Lung (tissue), 11 donors: ENCODE measurements at regions not wholly inside any gene's neighbourhood (a gene's known extent, or its start where the extent isn't known, plus 50 kb on each side); places are given as distances from the start of the nearest gene placed in this dataset.

Source experiments
- ATAC-seq: fragments of 200-7000 bp; cut with Tn5 transposase; one replicate; pipeline ENCODE4 v1.9.1; 2020; ENCODE audit warnings: moderate number of reproducible peaks; ENCODE audit not compliant: insufficient read depth, low FRiP score
- DNase-seq, 3 donors: peaks; one replicate each; pipeline ENCODE4 v3.0.0-alpha.2; 2013 to 2017
- H3K27ac ChIP-seq, 2 donors: one replicate each; pipeline ENCODE4 v1.5.1; 2013; ENCODE audit warnings: mild to moderate bottlenecking in 2 of 2, moderate library complexity in 2 of 2, control low read depth in 1 of 2, inconsistent platforms in 1 of 2, low read depth in 1 of 2, low read length in 1 of 2
- H3K27me3 ChIP-seq, 3 donors: one replicate each; pipeline ENCODE4 v1.5.1; 2013; ENCODE audit warnings: low read length in 2 of 3; ENCODE audit not compliant: control insufficient read depth in 3 of 3, insufficient read depth in 3 of 3
- H3K36me3 ChIP-seq, 4 donors: one replicate each; pipeline ENCODE4 v1.5.1; 2013; ENCODE audit warnings: low read length in 4 of 4, mild to moderate bottlenecking in 1 of 4, moderate library complexity in 1 of 4; ENCODE audit not compliant: control insufficient read depth in 4 of 4, insufficient read depth in 4 of 4
- H3K4me1 ChIP-seq, 5 donors: one replicate each; pipeline ENCODE4 v1.5.1; 2013; ENCODE audit warnings: low read length in 5 of 5, mild to moderate bottlenecking in 2 of 5, moderate library complexity in 1 of 5; ENCODE audit not compliant: control insufficient read depth in 5 of 5, insufficient read depth in 5 of 5
- H3K4me3 ChIP-seq: one replicate; pipeline ENCODE4 v1.5.1; 2013; ENCODE audit warnings: mild to moderate bottlenecking, control low read depth, moderate library complexity
- H3K9ac ChIP-seq, 2 donors: one replicate each; pipeline ENCODE4 v1.5.1; 2013; ENCODE audit warnings: low read length in 2 of 2, control low read depth in 1 of 2; ENCODE audit not compliant: insufficient read depth in 1 of 2
- H3K9me3 ChIP-seq, 4 donors: one replicate each; pipeline ENCODE4 v1.5.1; 2013; ENCODE audit warnings: low read length in 3 of 4, mild to moderate bottlenecking in 1 of 4, moderate library complexity in 1 of 4; ENCODE audit not compliant: control insufficient read depth in 4 of 4, insufficient read depth in 3 of 4
- WGBS, 2 donors: extraction: QIAGEN DNeasy Blood & Tissue Kit; methylation state at CpG; one replicate each; pipeline ENCODE4 v1.1.7; 2013; 5-methylcytosine and 5-hydroxymethylcytosine counted together
- TF ChIP-seq, protein P1 (sequence below): IDR thresholded peaks from 2 replicates; pipeline ENCODE4 v1.5.1; 2012; ENCODE audit warnings: mild to moderate bottlenecking; ENCODE audit errors: control extremely low read depth, extremely low read depth
- donor health status: control.
- donor health status: control.
- donor health status: Bipolar disorder and iron deficiency.
- donor health status: healthy.
- donor health status: DM: yes; HTN: yes; CAD: no.

DNA sequence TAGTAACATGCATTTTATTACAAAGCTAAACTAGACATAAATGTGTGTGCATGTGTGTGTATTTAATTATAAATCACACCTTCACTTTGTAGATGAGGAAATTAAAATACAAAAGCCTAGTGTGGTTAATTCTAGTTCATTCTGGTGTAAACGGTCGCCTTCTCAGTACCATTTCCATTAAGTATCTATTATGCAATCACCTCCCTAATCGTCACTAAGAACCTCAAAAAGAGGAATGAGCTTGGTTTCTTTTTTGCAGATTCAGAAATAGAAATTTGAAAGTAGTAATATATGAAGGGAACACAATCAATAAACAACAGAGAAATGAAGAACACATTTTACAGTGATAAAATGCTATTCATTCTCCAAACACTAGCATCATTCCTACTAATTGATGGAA lies 233.2 kb downstream of the ZBBX start:
- Histone ChIP-seq H3K36me3 (no peaks in the 10 kb centered on the region), H3K27ac (no peak overlapping the region), H3K4me3 (no peak overlapping the region), H3K4me1 (no peaks in the 10 kb centered on the region), H3K27me3 (no peaks in the 10 kb centered on the region), H3K9me3 (no peaks in the 10 kb centered on the region), H3K9ac (no peak overlapping the region)
- 36 to 54% methylated on average over 3 of the region's 3 CpGs for WGBS, 2 donors
- no peak for DNase-seq
- TF ChIP-seq, protein P1, sequence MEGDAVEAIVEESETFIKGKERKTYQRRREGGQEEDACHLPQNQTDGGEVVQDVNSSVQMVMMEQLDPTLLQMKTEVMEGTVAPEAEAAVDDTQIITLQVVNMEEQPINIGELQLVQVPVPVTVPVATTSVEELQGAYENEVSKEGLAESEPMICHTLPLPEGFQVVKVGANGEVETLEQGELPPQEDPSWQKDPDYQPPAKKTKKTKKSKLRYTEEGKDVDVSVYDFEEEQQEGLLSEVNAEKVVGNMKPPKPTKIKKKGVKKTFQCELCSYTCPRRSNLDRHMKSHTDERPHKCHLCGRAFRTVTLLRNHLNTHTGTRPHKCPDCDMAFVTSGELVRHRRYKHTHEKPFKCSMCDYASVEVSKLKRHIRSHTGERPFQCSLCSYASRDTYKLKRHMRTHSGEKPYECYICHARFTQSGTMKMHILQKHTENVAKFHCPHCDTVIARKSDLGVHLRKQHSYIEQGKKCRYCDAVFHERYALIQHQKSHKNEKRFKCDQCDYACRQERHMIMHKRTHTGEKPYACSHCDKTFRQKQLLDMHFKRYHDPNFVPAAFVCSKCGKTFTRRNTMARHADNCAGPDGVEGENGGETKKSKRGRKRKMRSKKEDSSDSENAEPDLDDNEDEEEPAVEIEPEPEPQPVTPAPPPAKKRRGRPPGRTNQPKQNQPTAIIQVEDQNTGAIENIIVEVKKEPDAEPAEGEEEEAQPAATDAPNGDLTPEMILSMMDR: no peak
- ATAC-seq: no peak

DNA sequence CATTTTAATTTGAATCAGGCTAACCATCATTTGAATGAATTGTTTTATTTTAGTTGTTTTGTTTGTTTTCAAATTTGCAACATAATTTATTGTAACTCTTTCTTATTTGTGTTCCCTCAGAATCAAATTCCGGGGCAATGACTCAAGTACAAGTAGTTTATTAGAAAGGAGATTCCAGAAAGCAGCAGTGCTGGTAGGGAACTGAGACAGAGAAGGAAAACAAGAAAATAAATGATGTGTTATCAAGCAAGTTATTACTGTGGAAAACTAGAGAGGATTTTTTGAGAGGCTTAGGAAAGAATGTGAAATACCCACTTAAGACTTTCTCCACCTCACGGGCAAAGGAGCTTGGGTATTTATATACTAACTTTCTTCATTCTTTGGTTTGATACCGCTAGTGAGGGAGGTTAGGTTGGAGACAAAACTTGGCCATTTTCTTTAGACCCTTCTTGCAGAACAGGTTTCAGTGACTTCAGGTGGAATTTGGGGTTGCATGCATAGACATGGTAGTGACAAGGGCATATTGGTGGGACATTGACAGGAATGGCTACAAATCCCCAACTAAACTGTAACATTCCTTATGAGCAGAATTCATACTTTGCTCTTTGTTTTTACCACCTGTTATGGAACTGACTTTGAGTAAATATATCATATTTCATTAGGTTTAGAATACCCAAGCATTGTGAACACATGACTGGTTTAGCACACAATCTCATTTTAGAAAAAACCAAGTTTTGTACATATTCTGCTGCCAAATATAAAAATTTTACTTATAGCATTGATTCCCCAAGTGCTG lies 254.3 kb downstream of the ZBBX start:
- H3K4me3 ChIP-seq: no peak overlapping the region
- no peak overlapping the region for H3K27ac ChIP-seq
- ATAC-seq (no peak), DNase-seq (no peak)
- no peaks in the 10 kb centered on the region for H3K27me3 ChIP-seq
- TF ChIP-seq, protein P1: no peak
- no peak overlapping the region for H3K9ac ChIP-seq
- WGBS, 2 donors: 65 to 78% methylated on average over 3 of the region's 3 CpGs
- no peaks in the 10 kb centered on the region for H3K4me1 ChIP-seq
- peaks cover 0 to 3% (median 0%) of the 10 kb centered on the region in 4 donors for H3K9me3 ChIP-seq
- no peaks in the 10 kb centered on the region for H3K36me3 ChIP-seq

DNA sequence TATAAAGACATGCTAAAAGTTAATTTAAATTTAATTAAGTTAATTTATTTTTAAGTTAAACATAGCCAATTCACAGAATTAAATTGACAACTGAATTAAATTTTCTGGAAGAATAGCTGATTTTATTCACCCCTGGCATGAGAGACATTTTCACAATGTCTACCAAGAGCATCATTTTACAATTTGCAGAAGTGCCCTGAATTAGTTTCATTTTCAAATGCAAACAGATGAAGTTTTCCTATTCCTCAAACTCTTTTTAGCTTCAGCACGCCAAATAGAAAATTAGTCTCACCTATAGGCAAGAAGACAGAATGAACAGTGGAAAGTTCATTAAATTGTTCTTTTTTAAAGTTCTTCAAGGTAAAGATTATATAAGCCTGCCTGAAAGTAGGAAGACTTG lies 259.3 kb downstream of the ZBBX start:
- peaks cover 0 to 4% (median 0%) of the 10 kb centered on the region in 4 donors for H3K9me3 ChIP-seq
- no peak overlapping the region for H3K9ac ChIP-seq
- H3K4me3 ChIP-seq: no peak overlapping the region
- no peaks in the 10 kb centered on the region for H3K36me3 ChIP-seq
- 74 to 80% methylated on average over 1 of the region's 1 CpG for WGBS, 2 donors
- ATAC-seq (no peak), DNase-seq (no peak)
- no peak overlapping the region for H3K27ac ChIP-seq
- TF ChIP-seq, protein P1: no peak
- H3K27me3 ChIP-seq: no peaks in the 10 kb centered on the region
- no peaks in the 10 kb centered on the region for H3K4me1 ChIP-seq
